ENCODE measurements at regions not wholly inside any gene's neighbourhood (a gene's known extent, or its start where the extent isn't known, plus 50 kb on each side); places are given as distances from the start of the nearest gene placed in this dataset.

DNA sequence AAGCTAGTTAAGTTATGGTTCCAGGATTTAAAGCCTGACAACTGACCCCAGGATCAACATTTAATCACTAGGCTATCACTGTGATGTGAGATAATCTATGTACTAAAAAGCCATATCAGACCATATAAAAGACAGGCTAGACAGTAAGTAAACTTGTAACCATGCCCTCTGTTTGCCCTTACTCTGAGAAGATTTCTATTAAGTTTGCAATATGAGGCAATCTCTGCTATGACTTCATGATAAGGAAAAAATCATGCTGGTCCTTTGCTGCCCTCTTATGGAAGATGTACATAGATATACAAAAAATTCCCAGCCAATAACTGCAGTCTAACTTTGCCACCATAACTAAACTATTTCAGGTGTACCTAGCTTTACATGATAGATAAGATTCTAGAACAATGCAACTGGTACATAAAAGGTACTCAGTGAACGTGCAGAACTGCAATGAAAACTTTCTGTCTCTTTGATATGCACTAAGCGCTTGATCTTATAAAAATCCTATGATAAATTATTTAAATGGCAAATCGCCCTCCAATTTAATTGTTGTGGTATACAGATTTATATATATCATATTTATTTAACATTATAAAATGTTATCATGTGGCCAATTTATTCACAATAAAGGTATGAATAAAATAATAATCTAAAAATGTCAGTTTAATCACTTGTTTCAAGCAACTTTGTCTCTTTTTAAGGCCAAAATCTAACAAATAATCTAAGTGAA, 70.5 kb downstream of the FAM217A start (continued):
- TF ChIP-seq EZH2 (IDR thresholded peaks at IDR 0.05; ENCODE audit: borderline replicate concordance, low read depth, low read length) (no peak), GTF2E2 (tag; IDR thresholded peaks at IDR 0.05) (no peak), TOE1 (IDR thresholded peaks at IDR 0.05; ENCODE audit: borderline replicate concordance) (no peak), TOE1 (CRISPR knock-in tag; IDR thresholded peaks at IDR 0.05; ENCODE audit: borderline replicate concordance, low read depth) (no peak), ZNF561 (CRISPR knock-in tag; conservative IDR thresholded peaks at IDR 0.05) (no peak), HDGF (IDR thresholded peaks at IDR 0.05) (no peak), ZNF134 (CRISPR knock-in tag; conservative IDR thresholded peaks at IDR 0.05) (no peak), ZNF644 (tag; IDR thresholded peaks at IDR 0.05; ENCODE audit: low read depth) (no peak), SIN3B (IDR thresholded peaks at IDR 0.05; ENCODE audit: low read depth) (no peak), KHSRP (IDR thresholded peaks at IDR 0.05) (no peak), SREBF1 (IDR thresholded peaks at IDR 0.05; ENCODE audit: borderline replicate concordance, low read depth, low read length) (no peak), CREBBP (IDR thresholded peaks at IDR 0.05; ENCODE audit: low read depth, low read length) (no peak), ZNF778 (CRISPR knock-in tag; IDR thresholded peaks at IDR 0.05) (no peak), NFE2 (IDR thresholded peaks at IDR 0.05; ENCODE audit: low read depth) (no peak), CEBPG (CRISPR knock-in tag; IDR thresholded peaks at IDR 0.05) (peak; percentile 93), CEBPG (tag; conservative IDR thresholded peaks at IDR 0.05 in 1 of 2, IDR thresholded peaks at IDR 0.05 in 1 of 2) (peak; percentile 97 to 98)
- TF ChIP-seq, protein P1, sequence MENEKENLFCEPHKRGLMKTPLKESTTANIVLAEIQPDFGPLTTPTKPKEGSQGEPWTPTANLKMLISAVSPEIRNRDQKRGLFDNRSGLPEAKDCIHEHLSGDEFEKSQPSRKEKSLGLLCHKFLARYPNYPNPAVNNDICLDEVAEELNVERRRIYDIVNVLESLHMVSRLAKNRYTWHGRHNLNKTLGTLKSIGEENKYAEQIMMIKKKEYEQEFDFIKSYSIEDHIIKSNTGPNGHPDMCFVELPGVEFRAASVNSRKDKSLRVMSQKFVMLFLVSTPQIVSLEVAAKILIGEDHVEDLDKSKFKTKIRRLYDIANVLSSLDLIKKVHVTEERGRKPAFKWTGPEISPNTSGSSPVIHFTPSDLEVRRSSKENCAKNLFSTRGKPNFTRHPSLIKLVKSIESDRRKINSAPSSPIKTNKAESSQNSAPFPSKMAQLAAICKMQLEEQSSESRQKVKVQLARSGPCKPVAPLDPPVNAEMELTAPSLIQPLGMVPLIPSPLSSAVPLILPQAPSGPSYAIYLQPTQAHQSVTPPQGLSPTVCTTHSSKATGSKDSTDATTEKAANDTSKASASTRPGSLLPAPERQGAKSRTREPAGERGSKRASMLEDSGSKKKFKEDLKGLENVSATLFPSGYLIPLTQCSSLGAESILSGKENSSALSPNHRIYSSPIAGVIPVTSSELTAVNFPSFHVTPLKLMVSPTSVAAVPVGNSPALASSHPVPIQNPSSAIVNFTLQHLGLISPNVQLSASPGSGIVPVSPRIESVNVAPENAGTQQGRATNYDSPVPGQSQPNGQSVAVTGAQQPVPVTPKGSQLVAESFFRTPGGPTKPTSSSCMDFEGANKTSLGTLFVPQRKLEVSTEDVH (IDR thresholded peaks at IDR 0.05; ENCODE audit: low read depth, partially characterized antibody): no peak
- TF ChIP-seq, protein P2, sequence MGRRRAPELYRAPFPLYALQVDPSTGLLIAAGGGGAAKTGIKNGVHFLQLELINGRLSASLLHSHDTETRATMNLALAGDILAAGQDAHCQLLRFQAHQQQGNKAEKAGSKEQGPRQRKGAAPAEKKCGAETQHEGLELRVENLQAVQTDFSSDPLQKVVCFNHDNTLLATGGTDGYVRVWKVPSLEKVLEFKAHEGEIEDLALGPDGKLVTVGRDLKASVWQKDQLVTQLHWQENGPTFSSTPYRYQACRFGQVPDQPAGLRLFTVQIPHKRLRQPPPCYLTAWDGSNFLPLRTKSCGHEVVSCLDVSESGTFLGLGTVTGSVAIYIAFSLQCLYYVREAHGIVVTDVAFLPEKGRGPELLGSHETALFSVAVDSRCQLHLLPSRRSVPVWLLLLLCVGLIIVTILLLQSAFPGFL (CRISPR knock-in tag; IDR thresholded peaks at IDR 0.05): no peak
- TF ChIP-seq, protein P3, sequence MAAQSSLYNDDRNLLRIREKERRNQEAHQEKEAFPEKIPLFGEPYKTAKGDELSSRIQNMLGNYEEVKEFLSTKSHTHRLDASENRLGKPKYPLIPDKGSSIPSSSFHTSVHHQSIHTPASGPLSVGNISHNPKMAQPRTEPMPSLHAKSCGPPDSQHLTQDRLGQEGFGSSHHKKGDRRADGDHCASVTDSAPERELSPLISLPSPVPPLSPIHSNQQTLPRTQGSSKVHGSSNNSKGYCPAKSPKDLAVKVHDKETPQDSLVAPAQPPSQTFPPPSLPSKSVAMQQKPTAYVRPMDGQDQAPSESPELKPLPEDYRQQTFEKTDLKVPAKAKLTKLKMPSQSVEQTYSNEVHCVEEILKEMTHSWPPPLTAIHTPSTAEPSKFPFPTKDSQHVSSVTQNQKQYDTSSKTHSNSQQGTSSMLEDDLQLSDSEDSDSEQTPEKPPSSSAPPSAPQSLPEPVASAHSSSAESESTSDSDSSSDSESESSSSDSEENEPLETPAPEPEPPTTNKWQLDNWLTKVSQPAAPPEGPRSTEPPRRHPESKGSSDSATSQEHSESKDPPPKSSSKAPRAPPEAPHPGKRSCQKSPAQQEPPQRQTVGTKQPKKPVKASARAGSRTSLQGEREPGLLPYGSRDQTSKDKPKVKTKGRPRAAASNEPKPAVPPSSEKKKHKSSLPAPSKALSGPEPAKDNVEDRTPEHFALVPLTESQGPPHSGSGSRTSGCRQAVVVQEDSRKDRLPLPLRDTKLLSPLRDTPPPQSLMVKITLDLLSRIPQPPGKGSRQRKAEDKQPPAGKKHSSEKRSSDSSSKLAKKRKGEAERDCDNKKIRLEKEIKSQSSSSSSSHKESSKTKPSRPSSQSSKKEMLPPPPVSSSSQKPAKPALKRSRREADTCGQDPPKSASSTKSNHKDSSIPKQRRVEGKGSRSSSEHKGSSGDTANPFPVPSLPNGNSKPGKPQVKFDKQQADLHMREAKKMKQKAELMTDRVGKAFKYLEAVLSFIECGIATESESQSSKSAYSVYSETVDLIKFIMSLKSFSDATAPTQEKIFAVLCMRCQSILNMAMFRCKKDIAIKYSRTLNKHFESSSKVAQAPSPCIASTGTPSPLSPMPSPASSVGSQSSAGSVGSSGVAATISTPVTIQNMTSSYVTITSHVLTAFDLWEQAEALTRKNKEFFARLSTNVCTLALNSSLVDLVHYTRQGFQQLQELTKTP (IDR thresholded peaks at IDR 0.05; ENCODE audit: low read depth in 1 of 2, partially characterized antibody in 2 of 2): no peak
- TF ChIP-seq, protein P4, sequence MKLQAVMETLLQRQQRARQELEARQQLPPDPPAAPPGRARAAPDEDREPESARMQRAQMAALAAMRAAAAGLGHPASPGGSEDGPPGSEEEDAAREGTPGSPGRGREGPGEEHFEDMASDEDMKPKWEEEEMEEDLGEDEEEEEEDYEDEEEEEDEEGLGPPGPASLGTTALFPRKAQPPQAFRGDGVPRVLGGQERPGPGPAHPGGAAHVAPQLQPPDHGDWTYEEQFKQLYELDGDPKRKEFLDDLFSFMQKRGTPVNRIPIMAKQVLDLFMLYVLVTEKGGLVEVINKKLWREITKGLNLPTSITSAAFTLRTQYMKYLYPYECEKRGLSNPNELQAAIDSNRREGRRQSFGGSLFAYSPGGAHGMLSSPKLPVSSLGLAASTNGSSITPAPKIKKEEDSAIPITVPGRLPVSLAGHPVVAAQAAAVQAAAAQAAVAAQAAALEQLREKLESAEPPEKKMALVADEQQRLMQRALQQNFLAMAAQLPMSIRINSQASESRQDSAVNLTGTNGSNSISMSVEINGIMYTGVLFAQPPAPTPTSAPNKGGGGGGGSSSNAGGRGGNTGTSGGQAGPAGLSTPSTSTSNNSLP (IDR thresholded peaks at IDR 0.05; ENCODE audit: borderline replicate concordance, low read depth, low read length): peak; percentile 94
